ENCODE measurements at regions not wholly inside any gene's neighbourhood (a gene's known extent, or its start where the extent isn't known, plus 50 kb on each side); places are given as distances from the start of the nearest gene placed in this dataset.
"Not testable (repeated sequence)": the region's sequence is repeated elsewhere in the genome, so short reads cannot be mapped to it uniquely, and the experiment has no call there.

GRCh38 chr4:83213640-83214039 is 71.0 kb downstream of the COQ2 start:
- DNase-seq: no peak

GRCh38 chr4:83212041-83212851 is 72.4 kb downstream of the COQ2 start:
- DNase-seq: peak; percentile 39 to 47

- DNase-seq: no peak
Observed at GRCh38 chr4:83209419-83209818, 75.2 kb downstream of the COQ2 start.

GRCh38 chr4:83208371-83209365 is 75.9 kb downstream of the COQ2 start:
- DNase-seq: no peak

GRCh38 chr4:83207497-83208101 is 77.0 kb downstream of the COQ2 start:
- no peak for DNase-seq

- no peak for DNase-seq
Observed at GRCh38 chr4:83205760-83206159, 78.8 kb downstream of the COQ2 start.

- no peak for DNase-seq
Observed at GRCh38 chr4:83204731-83205130, 79.9 kb downstream of the COQ2 start.

- DNase-seq: no peak
Observed at GRCh38 chr4:83201761-83202160, 82.8 kb downstream of the COQ2 start.

GRCh38 chr4:83197555-83198235 is 83.2 kb upstream of the PLAC8 start:
- DNase-seq: no peak

GRCh38 chr4:83196921-83197320 is 82.4 kb upstream of the PLAC8 start:
- DNase-seq: no peak

GRCh38 chr4:83195269-83195668 is 80.7 kb upstream of the PLAC8 start:
- no peak for DNase-seq

GRCh38 chr4:83194588-83194987 is 80.1 kb upstream of the PLAC8 start:
- not testable (repeated sequence) for DNase-seq

GRCh38 chr4:83192634-83193033 is 78.1 kb upstream of the PLAC8 start:
- DNase-seq: no peak

- no peak for DNase-seq
Observed at GRCh38 chr4:83191026-83191425, 76.5 kb upstream of the PLAC8 start.

- DNase-seq: no peak
Observed at GRCh38 chr4:83189631-83190136, 75.2 kb upstream of the PLAC8 start.

GRCh38 chr4:83180431-83180968 is 66.0 kb upstream of the PLAC8 start:
- no peak for DNase-seq

- DNase-seq: no peak
Observed at GRCh38 chr4:83179205-83179604, 64.7 kb upstream of the PLAC8 start.

GRCh38 chr4:83178029-83178428 is 63.5 kb upstream of the PLAC8 start:
- DNase-seq: no peak

GRCh38 chr4:83177182-83177581 is 62.7 kb upstream of the PLAC8 start:
- no peak for DNase-seq

GRCh38 chr4:83174844-83175414 is 60.4 kb upstream of the PLAC8 start:
- DNase-seq: no peak

GRCh38 chr4:83172371-83172770 is 57.8 kb upstream of the PLAC8 start:
- DNase-seq: no peak
